ENCODE measurements at regions not wholly inside any gene's neighbourhood (a gene's known extent, or its start where the extent isn't known, plus 50 kb on each side); places are given as distances from the start of the nearest gene placed in this dataset.

DNA sequence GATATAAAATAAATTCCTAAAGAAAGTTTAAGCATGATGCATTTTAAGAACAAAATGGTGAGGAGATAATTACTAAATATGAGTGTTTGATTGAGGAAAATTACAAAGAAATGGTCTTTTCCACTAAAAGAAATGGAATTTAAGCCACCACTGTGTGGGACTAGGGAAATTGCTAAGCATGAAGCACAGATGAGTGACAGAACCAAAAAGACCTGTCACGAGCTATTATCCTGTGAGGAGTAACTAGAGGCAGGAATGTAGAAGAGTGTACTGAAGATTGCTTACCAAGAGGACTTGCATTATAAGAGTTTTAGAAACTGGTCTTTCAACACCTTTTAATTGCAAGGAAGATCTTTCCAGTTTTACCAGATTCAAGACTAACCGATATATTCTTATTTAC, 193.6 kb upstream of the PRR16 start:
- WGBS (ENCODE audit: insufficient coverage), result no CpG with 5 or more reads among the region's 2 CpGs
- Histone ChIP-seq H4K20me1 (ENCODE audit: control insufficient read depth, insufficient read depth, low read length, poor library complexity, severe bottlenecking) (no peaks in the 10 kb centered on the region), H3K36me3 (replicated peaks in 1 of 2; ENCODE audit: control extremely low read depth in 1 of 2, control insufficient read depth in 1 of 2, extremely low read depth in 1 of 2, insufficient read depth in 2 of 2, low read length in 1 of 2) (no peaks in the 10 kb centered on the region), H3K79me2 (ENCODE audit: control insufficient read depth, insufficient read depth, low read length) (no peaks in the 10 kb centered on the region), H3K4me1 (ENCODE audit: control insufficient read depth in 2 of 2, insufficient read depth in 2 of 2, low read length in 2 of 2) (no peaks in the 10 kb centered on the region), H3K4me2 (replicated peaks; ENCODE audit: low read depth, low read length, poor library complexity, severe bottlenecking) (no peak overlapping the region), H3K9me3 (ENCODE audit: control extremely low read depth in 1 of 3, control insufficient read depth in 2 of 3, insufficient read depth in 1 of 3, low read length in 2 of 3) (no peaks in the 10 kb centered on the region), H3K4me3 (ENCODE audit: control extremely low read depth in 1 of 5, extremely low read depth in 1 of 5, insufficient read depth in 1 of 5, low read depth in 2 of 5, low read length in 4 of 5) (no peak overlapping the region), H3K27me3 (replicated peaks in 1 of 4; ENCODE audit: control extremely low read depth in 1 of 4, control insufficient read depth in 3 of 4, insufficient read depth in 4 of 4, low read length in 3 of 4) (no peaks in the 10 kb centered on the region), H3K9ac (ENCODE audit: low read length) (no peak overlapping the region), H2AFZ (ENCODE audit: insufficient read depth, low read depth, low read length, poor library complexity, severe bottlenecking) (no peak overlapping the region), H3K27ac (ENCODE audit: low read length in 2 of 2) (no peak overlapping the region)
- ChIA-PET CTCF (no interaction called here), POLR2A (no interaction called here)
- Mint-ChIP-seq H3K9me3 (ENCODE audit: insufficient read depth) (no peaks in the 10 kb centered on the region), H3K4me1 (no peaks in the 10 kb centered on the region), H3K4me3 (no peak overlapping the region), H3K27me3 (no peaks in the 10 kb centered on the region), H3K27ac (no peak overlapping the region)
- no peak for DNase-seq
- no peak for ATAC-seq (ENCODE audit: low read depth)
- intact Hi-C loops (cut with micrococcal nuclease), result no loop called here
- TF ChIP-seq, protein P1, sequence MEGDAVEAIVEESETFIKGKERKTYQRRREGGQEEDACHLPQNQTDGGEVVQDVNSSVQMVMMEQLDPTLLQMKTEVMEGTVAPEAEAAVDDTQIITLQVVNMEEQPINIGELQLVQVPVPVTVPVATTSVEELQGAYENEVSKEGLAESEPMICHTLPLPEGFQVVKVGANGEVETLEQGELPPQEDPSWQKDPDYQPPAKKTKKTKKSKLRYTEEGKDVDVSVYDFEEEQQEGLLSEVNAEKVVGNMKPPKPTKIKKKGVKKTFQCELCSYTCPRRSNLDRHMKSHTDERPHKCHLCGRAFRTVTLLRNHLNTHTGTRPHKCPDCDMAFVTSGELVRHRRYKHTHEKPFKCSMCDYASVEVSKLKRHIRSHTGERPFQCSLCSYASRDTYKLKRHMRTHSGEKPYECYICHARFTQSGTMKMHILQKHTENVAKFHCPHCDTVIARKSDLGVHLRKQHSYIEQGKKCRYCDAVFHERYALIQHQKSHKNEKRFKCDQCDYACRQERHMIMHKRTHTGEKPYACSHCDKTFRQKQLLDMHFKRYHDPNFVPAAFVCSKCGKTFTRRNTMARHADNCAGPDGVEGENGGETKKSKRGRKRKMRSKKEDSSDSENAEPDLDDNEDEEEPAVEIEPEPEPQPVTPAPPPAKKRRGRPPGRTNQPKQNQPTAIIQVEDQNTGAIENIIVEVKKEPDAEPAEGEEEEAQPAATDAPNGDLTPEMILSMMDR (IDR thresholded peaks at IDR 0.05), result no peak

DNA sequence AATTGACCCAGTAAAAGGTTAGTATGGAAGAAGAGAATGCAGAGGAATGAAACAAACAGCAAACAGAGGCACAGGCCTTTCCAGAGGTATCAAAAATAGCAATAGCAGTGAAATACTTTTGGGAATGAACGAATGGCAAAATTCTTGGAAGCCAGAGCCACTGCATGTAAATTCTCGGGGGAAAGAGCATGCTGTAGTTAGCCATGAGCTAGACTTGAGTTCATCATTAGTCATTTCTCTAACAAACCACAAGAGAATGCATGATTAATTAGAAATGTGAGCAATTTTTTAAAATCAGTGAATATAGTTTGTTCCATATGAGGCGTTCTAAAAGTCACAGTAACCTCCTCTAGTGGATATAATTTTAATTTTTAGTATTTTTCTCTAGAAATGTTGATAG, 170.3 kb upstream of the PRR16 start:
- Histone ChIP-seq H3K27me3 (replicated peaks in 1 of 4; ENCODE audit: control extremely low read depth in 1 of 4, control insufficient read depth in 3 of 4, insufficient read depth in 4 of 4, low read length in 3 of 4) (no peaks in the 10 kb centered on the region), H3K79me2 (ENCODE audit: control insufficient read depth, insufficient read depth, low read length) (no peaks in the 10 kb centered on the region), H3K9ac (ENCODE audit: low read length) (no peak overlapping the region), H3K4me1 (ENCODE audit: control insufficient read depth in 2 of 2, insufficient read depth in 2 of 2, low read length in 2 of 2) (no peaks in the 10 kb centered on the region), H3K27ac (ENCODE audit: low read length in 2 of 2) (no peak overlapping the region), H2AFZ (ENCODE audit: insufficient read depth, low read depth, low read length, poor library complexity, severe bottlenecking) (no peak overlapping the region), H3K4me2 (replicated peaks; ENCODE audit: low read depth, low read length, poor library complexity, severe bottlenecking) (no peak overlapping the region), H3K36me3 (replicated peaks in 1 of 2; ENCODE audit: control extremely low read depth in 1 of 2, control insufficient read depth in 1 of 2, extremely low read depth in 1 of 2, insufficient read depth in 2 of 2, low read length in 1 of 2) (no peaks in the 10 kb centered on the region), H4K20me1 (ENCODE audit: control insufficient read depth, insufficient read depth, low read length, poor library complexity, severe bottlenecking) (no peaks in the 10 kb centered on the region), H3K4me3 (ENCODE audit: control extremely low read depth in 1 of 5, extremely low read depth in 1 of 5, insufficient read depth in 1 of 5, low read depth in 2 of 5, low read length in 4 of 5) (no peak overlapping the region), H3K9me3 (ENCODE audit: control extremely low read depth in 1 of 3, control insufficient read depth in 2 of 3, insufficient read depth in 1 of 3, low read length in 2 of 3) (no peaks in the 10 kb centered on the region)
- H3K27ac Mint-ChIP-seq, result no peak overlapping the region
- TF ChIP-seq, protein P1 (IDR thresholded peaks at IDR 0.05), result no peak
- H3K9me3 Mint-ChIP-seq (ENCODE audit: insufficient read depth), result no peaks in the 10 kb centered on the region
- ATAC-seq (ENCODE audit: low read depth), result no peak
- no CpG with 5 or more reads among the region's 3 CpGs for WGBS (ENCODE audit: insufficient coverage)
- no peaks in the 10 kb centered on the region for H3K4me1 Mint-ChIP-seq
- DNase-seq, result no peak
- CTCF ChIA-PET, result no interaction called here
- intact Hi-C loops (cut with micrococcal nuclease), result no loop called here
- POLR2A ChIA-PET, result no interaction called here
- H3K27me3 Mint-ChIP-seq, result no peaks in the 10 kb centered on the region
- H3K4me3 Mint-ChIP-seq, result no peak overlapping the region

Measured in B cell (primary cell).